ENCODE measurements at regions not wholly inside any gene's neighbourhood (a gene's known extent, or its start where the extent isn't known, plus 50 kb on each side); places are given as distances from the start of the nearest gene placed in this dataset.
A peak's percentile ranks its signal among the peaks of the same experiment; 100 is the strongest.

GRCh38 chr17:36837195-36837938 lies 99.9 kb upstream of the LHX1 start (continued):
- TF ChIP-seq HDAC2 (IDR thresholded peaks at IDR 0.05; ENCODE audit: borderline replicate concordance in 1 of 2, low read depth in 2 of 2, low read length in 2 of 2) = 0 out of 4 replicates have a peak, but pooled peaks of 1 of the 2 experiments have one; percentile 15
